Keratinocyte (primary cell): ENCODE measurements at regions not wholly inside any gene's neighbourhood (a gene's known extent, or its start where the extent isn't known, plus 50 kb on each side); places are given as distances from the start of the nearest gene placed in this dataset.

Experiments
- CTCF ChIP-seq, 3 experiments: IDR thresholded peaks in 1 of 3; conservative IDR thresholded peaks in 1 of 3; optimal IDR thresholded peaks in 1 of 3; 2 replicates in 2 of 3; 3 replicates in 1 of 3; pipeline versions ENCODE3 to v1.5.1; 2011; ENCODE audit warnings: low read length in 3 of 3, mild to moderate bottlenecking in 3 of 3, moderate library complexity in 2 of 3, control low read depth in 1 of 3, inconsistent platforms in 1 of 3; ENCODE audit not compliant: insufficient read depth in 2 of 3; ENCODE audit errors: extremely low read depth in 1 of 3
- EZH2 ChIP-seq: IDR thresholded peaks from one replicate; pipeline ENCODE4 v1.6.1; 2012; ENCODE audit warnings: inconsistent platforms, mild to moderate bottlenecking, low read length, moderate library complexity

DNA sequence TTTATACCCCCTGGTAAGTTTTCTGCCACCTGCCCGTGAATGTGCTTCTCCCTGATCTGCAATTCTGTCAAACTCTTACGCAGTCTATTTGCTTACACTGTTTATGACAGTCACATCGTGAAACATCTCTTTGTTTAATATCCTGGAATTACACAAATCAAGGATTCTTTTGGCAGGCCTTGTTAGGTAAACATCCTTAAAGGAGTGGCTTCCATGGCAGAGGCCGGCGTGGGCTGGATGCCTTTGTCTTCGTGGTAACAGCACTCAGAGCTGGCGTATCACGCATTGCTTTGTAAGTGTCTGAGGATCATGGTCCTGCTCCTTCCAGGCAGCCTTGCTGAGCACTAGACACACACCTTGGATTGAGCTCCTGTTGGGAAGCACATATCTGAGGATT lies 145.7 kb downstream of the IRX1 start:
- TF ChIP-seq EZH2 (no peak), CTCF (optimal IDR thresholded peaks at IDR 0.05 in 1 of 3, IDR thresholded peaks at IDR 0.05 in 1 of 3, conservative IDR thresholded peaks at IDR 0.05 in 1 of 3; ENCODE audit: extremely low read depth in 1 of 3, insufficient read depth in 2 of 3, low read length in 3 of 3) (no peak)
